ENCODE measurements at regions not wholly inside any gene's neighbourhood (a gene's known extent, or its start where the extent isn't known, plus 50 kb on each side); places are given as distances from the start of the nearest gene placed in this dataset.
"Not testable (repeated sequence)": the region's sequence is repeated elsewhere in the genome, so short reads cannot be mapped to it uniquely, and the experiment has no call there.

- H3K4me3 Mint-ChIP-seq: no peak overlapping the region
- no peaks in the 10 kb centered on the region for H3K27me3 Mint-ChIP-seq (ENCODE audit: low read depth)
- H3K4me1 Mint-ChIP-seq (ENCODE audit: low read depth): no peaks in the 10 kb centered on the region
- no peaks in the 10 kb centered on the region for H3K9me3 Mint-ChIP-seq
- H3K27ac Mint-ChIP-seq: no peak overlapping the region
- no peaks in the 10 kb centered on the region for H3K36me3 Mint-ChIP-seq (ENCODE audit: low read depth)
Measured at GRCh38 chr13:74755065-74755464, 620.9 kb upstream of the KLF12 start.

- H3K9me3 Mint-ChIP-seq: no peaks in the 10 kb centered on the region
- H3K27me3 Mint-ChIP-seq (ENCODE audit: low read depth): no peaks in the 10 kb centered on the region
- no peak overlapping the region for H3K4me3 Mint-ChIP-seq
- H3K4me1 Mint-ChIP-seq (ENCODE audit: low read depth): no peaks in the 10 kb centered on the region
- H3K27ac Mint-ChIP-seq: no peak overlapping the region
- no peaks in the 10 kb centered on the region for H3K36me3 Mint-ChIP-seq (ENCODE audit: low read depth)
Measured at GRCh38 chr13:74751739-74752138, 617.5 kb upstream of the KLF12 start.

- H3K36me3 Mint-ChIP-seq (ENCODE audit: low read depth): no peaks in the 10 kb centered on the region
- no peaks in the 10 kb centered on the region for H3K27me3 Mint-ChIP-seq (ENCODE audit: low read depth)
Measured at GRCh38 chr13:74747186-74747955, 613.2 kb upstream of the KLF12 start.

GRCh38 chr13:74743992-74744391, 609.8 kb upstream of the KLF12 start:
- no peaks in the 10 kb centered on the region for H3K9me3 Mint-ChIP-seq
- H3K4me3 Mint-ChIP-seq: no peak overlapping the region
- no peaks in the 10 kb centered on the region for H3K36me3 Mint-ChIP-seq (ENCODE audit: low read depth)
- H3K27ac Mint-ChIP-seq: no peak overlapping the region
- H3K27me3 Mint-ChIP-seq (ENCODE audit: low read depth): no peaks in the 10 kb centered on the region
- no peaks in the 10 kb centered on the region for H3K4me1 Mint-ChIP-seq (ENCODE audit: low read depth)

More at GRCh38 chr13:74747186-74747955, 613.2 kb upstream of the KLF12 start:
- H3K9me3 Mint-ChIP-seq: no peaks in the 10 kb centered on the region
- no peak overlapping the region for H3K4me3 Mint-ChIP-seq
- no peak overlapping the region for H3K27ac Mint-ChIP-seq
- H3K4me1 Mint-ChIP-seq (ENCODE audit: low read depth): no peaks in the 10 kb centered on the region

GRCh38 chr13:74741732-74742131, 607.5 kb upstream of the KLF12 start:
- H3K9me3 Mint-ChIP-seq: no peaks in the 10 kb centered on the region
- no peak overlapping the region for H3K4me3 Mint-ChIP-seq
- no peaks in the 10 kb centered on the region for H3K27me3 Mint-ChIP-seq (ENCODE audit: low read depth)
- no peaks in the 10 kb centered on the region for H3K36me3 Mint-ChIP-seq (ENCODE audit: low read depth)
- H3K27ac Mint-ChIP-seq: no peak overlapping the region
- no peaks in the 10 kb centered on the region for H3K4me1 Mint-ChIP-seq (ENCODE audit: low read depth)

- H3K4me1 Mint-ChIP-seq (ENCODE audit: low read depth): no peaks in the 10 kb centered on the region
- no peak overlapping the region for H3K4me3 Mint-ChIP-seq
- H3K36me3 Mint-ChIP-seq (ENCODE audit: low read depth): no peaks in the 10 kb centered on the region
- no peaks in the 10 kb centered on the region for H3K27me3 Mint-ChIP-seq (ENCODE audit: low read depth)
- no peaks in the 10 kb centered on the region for H3K9me3 Mint-ChIP-seq
- no peak overlapping the region for H3K27ac Mint-ChIP-seq
Measured at GRCh38 chr13:74732736-74733385, 598.7 kb upstream of the KLF12 start.

- Mint-ChIP-seq H3K9me3 (no peaks in the 10 kb centered on the region), H3K36me3 (ENCODE audit: low read depth) (no peaks in the 10 kb centered on the region), H3K27me3 (ENCODE audit: low read depth) (no peaks in the 10 kb centered on the region), H3K27ac (no peak overlapping the region), H3K4me1 (ENCODE audit: low read depth) (peaks cover 3% of the 10 kb centered on the region), H3K4me3 (no peak overlapping the region)
Measured at GRCh38 chr13:74731731-74732130, 597.5 kb upstream of the KLF12 start.

- no peak overlapping the region for H3K27ac Mint-ChIP-seq
- H3K4me1 Mint-ChIP-seq (ENCODE audit: low read depth): peaks cover 3% of the 10 kb centered on the region
- H3K9me3 Mint-ChIP-seq: no peaks in the 10 kb centered on the region
- H3K4me3 Mint-ChIP-seq: no peak overlapping the region
- H3K27me3 Mint-ChIP-seq (ENCODE audit: low read depth): no peaks in the 10 kb centered on the region
- no peaks in the 10 kb centered on the region for H3K36me3 Mint-ChIP-seq (ENCODE audit: low read depth)
Measured at GRCh38 chr13:74730556-74731331, 596.5 kb upstream of the KLF12 start.

- peaks cover 3% of the 10 kb centered on the region for H3K4me1 Mint-ChIP-seq (ENCODE audit: low read depth)
- H3K4me3 Mint-ChIP-seq: no peak overlapping the region
- H3K27ac Mint-ChIP-seq: no peak overlapping the region
- no peaks in the 10 kb centered on the region for H3K36me3 Mint-ChIP-seq (ENCODE audit: low read depth)
- H3K27me3 Mint-ChIP-seq (ENCODE audit: low read depth): no peaks in the 10 kb centered on the region
- no peaks in the 10 kb centered on the region for H3K9me3 Mint-ChIP-seq
Measured at GRCh38 chr13:74726206-74726605, 592.0 kb upstream of the KLF12 start.

GRCh38 chr13:74718232-74718842, 584.1 kb upstream of the KLF12 start:
- H3K36me3 Mint-ChIP-seq (ENCODE audit: low read depth); H3K27me3 Mint-ChIP-seq (ENCODE audit: low read depth); H3K9me3 Mint-ChIP-seq; H3K27ac Mint-ChIP-seq; H3K4me1 Mint-ChIP-seq (ENCODE audit: low read depth); H3K4me3 Mint-ChIP-seq: not testable (repeated sequence)

- no peaks in the 10 kb centered on the region for H3K27me3 Mint-ChIP-seq (ENCODE audit: low read depth)
- H3K27ac Mint-ChIP-seq: no peak overlapping the region
- no peaks in the 10 kb centered on the region for H3K36me3 Mint-ChIP-seq (ENCODE audit: low read depth)
- H3K9me3 Mint-ChIP-seq: no peaks in the 10 kb centered on the region
- no peak overlapping the region for H3K4me3 Mint-ChIP-seq
- no peaks in the 10 kb centered on the region for H3K4me1 Mint-ChIP-seq (ENCODE audit: low read depth)
Measured at GRCh38 chr13:74715718-74716117, 581.5 kb upstream of the KLF12 start.

GRCh38 chr13:74710006-74710405, 575.8 kb upstream of the KLF12 start:
- no peaks in the 10 kb centered on the region for H3K27me3 Mint-ChIP-seq (ENCODE audit: low read depth)
- H3K4me3 Mint-ChIP-seq: no peak overlapping the region
- H3K27ac Mint-ChIP-seq: no peak overlapping the region
- H3K9me3 Mint-ChIP-seq: no peaks in the 10 kb centered on the region
- H3K4me1 Mint-ChIP-seq (ENCODE audit: low read depth): no peaks in the 10 kb centered on the region
- no peaks in the 10 kb centered on the region for H3K36me3 Mint-ChIP-seq (ENCODE audit: low read depth)

GRCh38 chr13:74709226-74709625, 575.0 kb upstream of the KLF12 start:
- H3K4me3 Mint-ChIP-seq: no peak overlapping the region
- no peaks in the 10 kb centered on the region for H3K36me3 Mint-ChIP-seq (ENCODE audit: low read depth)
- H3K27ac Mint-ChIP-seq: no peak overlapping the region
- no peaks in the 10 kb centered on the region for H3K9me3 Mint-ChIP-seq
- H3K4me1 Mint-ChIP-seq (ENCODE audit: low read depth): no peaks in the 10 kb centered on the region
- no peaks in the 10 kb centered on the region for H3K27me3 Mint-ChIP-seq (ENCODE audit: low read depth)

GRCh38 chr13:74708629-74709028, 574.4 kb upstream of the KLF12 start:
- no peaks in the 10 kb centered on the region for H3K27me3 Mint-ChIP-seq (ENCODE audit: low read depth)
- H3K4me3 Mint-ChIP-seq: no peak overlapping the region
- no peaks in the 10 kb centered on the region for H3K9me3 Mint-ChIP-seq
- no peaks in the 10 kb centered on the region for H3K4me1 Mint-ChIP-seq (ENCODE audit: low read depth)
- H3K36me3 Mint-ChIP-seq (ENCODE audit: low read depth): no peaks in the 10 kb centered on the region
- no peak overlapping the region for H3K27ac Mint-ChIP-seq

Data from T-helper 1 cell treated with Interleukin-12 subunit alpha and Interleukin-12 subunit beta and Interleukin-4 antibody, amounts not matched to agents 30 μg/mL and 1 μg/mL, for 36 hours (primary cell).